Astrocyte of the spinal cord (primary cell): ENCODE measurements at regions not wholly inside any gene's neighbourhood (a gene's known extent, or its start where the extent isn't known, plus 50 kb on each side); places are given as distances from the start of the nearest gene placed in this dataset.

Source experiments
- DNase-seq: peaks from one replicate; pipeline ENCODE4 v3.0.0; 2011; ENCODE audit warnings: low read depth, low spot score
- H3K4me3 ChIP-seq: 2 replicates; pipeline ENCODE4 v1.5.1; 2011; ENCODE audit warnings: low read depth, mild to moderate bottlenecking, low read length, moderate library complexity
- in situ Hi-C: cut with HindIII; loops from 2 replicates; pipeline ENCODE4 v1.10.0; 2017; ENCODE audit warnings: low sequenced_read_pairs
- TF ChIP-seq, protein P1 (sequence below): IDR thresholded peaks from 2 replicates; pipeline ENCODE4 v1.5.1; 2012; ENCODE audit warnings: low read depth, mild to moderate bottlenecking, low read length, inconsistent platforms

DNA sequence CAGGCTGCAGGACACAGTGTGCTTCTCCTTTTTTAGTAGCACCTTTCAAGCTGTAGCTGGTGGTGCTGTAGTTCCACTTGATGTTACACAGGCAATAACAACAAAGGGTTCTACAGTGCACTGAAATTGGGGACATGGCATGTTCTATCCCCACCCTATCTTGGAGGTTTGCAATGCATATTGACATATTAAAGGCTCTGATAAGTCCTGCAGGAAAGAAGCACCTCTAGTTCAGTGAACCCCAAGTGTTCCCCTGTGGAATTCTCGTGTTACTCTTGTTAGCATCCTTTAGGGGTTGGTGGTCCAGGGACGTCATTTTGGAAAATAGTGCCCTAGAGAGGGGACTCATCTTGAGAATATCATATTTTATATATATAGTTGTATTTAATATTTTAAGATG is 337.6 kb downstream of the DHX35 start:
- in situ Hi-C loops, result no loop called here
- DNase-seq, result no peak
- H3K4me3 ChIP-seq, result no peak overlapping the region
- TF ChIP-seq, protein P1, sequence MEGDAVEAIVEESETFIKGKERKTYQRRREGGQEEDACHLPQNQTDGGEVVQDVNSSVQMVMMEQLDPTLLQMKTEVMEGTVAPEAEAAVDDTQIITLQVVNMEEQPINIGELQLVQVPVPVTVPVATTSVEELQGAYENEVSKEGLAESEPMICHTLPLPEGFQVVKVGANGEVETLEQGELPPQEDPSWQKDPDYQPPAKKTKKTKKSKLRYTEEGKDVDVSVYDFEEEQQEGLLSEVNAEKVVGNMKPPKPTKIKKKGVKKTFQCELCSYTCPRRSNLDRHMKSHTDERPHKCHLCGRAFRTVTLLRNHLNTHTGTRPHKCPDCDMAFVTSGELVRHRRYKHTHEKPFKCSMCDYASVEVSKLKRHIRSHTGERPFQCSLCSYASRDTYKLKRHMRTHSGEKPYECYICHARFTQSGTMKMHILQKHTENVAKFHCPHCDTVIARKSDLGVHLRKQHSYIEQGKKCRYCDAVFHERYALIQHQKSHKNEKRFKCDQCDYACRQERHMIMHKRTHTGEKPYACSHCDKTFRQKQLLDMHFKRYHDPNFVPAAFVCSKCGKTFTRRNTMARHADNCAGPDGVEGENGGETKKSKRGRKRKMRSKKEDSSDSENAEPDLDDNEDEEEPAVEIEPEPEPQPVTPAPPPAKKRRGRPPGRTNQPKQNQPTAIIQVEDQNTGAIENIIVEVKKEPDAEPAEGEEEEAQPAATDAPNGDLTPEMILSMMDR, result no peak

DNA sequence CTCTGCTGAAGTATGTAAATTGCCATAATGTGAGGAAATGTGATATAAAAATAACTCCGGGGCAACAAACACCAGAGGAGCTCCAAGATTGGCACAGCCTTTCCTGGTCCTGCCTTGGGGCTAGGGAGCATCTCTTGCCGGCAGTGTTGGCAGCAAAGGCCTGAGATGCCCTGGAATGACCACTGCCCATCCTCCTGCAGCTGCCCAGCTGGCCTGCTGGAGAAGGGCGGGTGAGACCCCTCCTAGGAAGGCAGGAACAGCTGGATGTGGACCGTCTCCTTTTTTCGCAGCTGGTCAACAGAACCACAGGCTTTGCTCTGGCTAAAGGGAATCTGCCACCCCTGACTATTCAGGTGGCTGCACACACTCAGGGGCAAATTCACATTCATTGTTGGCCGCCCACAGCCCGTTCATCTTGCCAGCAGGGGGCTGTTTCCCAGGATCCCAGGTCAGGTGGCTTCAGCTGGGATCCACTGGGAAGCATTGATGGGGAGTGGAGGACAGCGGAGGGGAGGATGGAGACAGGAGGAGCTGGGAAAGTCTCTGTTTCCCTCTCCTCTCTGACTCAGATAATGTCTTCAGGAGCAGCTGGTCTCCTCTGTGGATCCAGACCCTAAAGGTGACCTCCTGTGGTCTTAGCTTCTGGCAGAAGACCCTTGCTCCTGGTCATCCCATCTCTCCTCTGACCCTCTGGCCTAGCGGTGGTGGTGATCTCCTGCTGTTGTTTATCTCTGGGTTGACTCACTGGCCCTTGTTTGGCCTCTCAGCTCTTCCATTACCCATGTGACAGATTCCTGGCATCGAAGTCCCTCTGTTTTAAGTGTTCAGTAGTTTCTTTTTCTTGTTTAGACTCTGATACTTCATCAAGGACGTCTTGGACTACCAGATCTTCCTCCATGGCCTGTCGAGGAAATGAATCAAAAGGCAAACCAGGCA is 336.7 kb downstream of the DHX35 start:
- in situ Hi-C loops, result no loop called here
- H3K4me3 ChIP-seq, result no peak overlapping the region
- TF ChIP-seq, protein P1, result no peak
- DNase-seq, result no peak

DNA sequence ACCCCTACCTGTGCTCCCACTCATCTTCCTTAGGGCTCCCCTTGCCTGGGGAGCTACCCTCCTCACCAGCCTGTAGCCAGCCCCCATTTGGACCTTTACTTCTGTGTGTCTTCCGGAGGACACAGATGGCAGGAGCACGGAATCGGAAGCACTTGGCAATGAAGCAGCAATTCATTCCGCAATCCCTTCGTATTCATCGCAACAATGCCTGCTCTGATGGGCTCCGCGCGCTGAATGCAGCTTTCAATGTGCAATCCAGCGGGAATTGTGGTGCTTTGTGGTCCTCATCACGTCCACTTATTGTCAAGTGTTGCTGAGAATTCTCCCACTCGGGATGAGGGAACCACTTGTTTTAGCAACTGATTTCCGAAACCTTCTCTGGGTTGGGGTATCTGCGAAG is 336.0 kb downstream of the DHX35 start:
- in situ Hi-C loops, result no loop called here
- no peak overlapping the region for H3K4me3 ChIP-seq
- TF ChIP-seq, protein P1, result no peak
- DNase-seq, result no peak

DNA sequence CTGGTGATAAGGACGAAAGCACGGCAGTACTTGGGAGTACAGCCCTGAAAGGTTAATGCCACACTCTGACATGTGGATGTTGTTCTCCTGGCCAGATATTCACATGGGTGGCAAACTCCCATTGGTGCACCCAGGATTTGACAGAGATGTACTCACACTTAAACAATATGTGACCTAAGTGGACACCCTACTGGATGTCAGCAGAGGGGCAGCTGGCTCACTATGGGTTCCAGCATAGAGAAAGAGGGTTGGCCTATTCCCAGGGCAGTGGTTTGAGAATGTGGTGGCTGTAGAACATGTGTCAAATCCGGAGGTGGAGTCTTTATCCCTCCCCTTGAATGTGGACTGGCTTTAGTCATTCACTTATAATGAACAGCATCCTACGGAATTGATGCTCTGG is 333.2 kb downstream of the DHX35 start:
- in situ Hi-C loops, result no loop called here
- no peak overlapping the region for H3K4me3 ChIP-seq
- TF ChIP-seq, protein P1, result no peak
- DNase-seq, result no peak

DNA sequence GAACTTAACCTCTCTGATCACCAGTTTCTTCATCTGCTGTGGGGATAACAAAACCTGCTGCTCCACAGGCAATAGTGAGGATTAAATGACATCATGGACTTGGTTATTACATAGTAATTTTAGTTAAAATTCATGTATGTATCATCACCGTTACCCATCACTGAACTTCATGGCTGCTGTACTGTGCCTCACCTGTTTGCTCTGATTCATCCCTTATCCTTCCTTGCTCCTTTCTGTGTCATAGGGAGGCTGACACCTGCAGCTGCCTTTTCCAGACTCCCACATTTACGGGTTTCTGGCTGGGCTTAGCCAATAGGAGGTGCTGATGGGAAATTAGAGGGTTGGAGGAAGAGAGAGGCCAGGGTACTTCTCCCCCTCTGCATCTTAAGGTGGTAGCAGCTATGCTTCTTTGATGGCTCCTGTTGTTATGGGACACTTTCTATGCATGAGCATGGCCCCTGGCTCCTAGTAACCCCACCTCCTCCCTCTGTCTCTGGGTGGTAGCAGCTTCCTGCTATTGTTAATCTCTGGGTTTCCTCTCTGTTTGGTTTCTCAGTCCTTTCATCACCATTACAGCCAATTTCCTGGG is 332.1 kb downstream of the DHX35 start:
- no peak overlapping the region for H3K4me3 ChIP-seq
- TF ChIP-seq, protein P1, result no peak
- in situ Hi-C loops, result no loop called here
- DNase-seq, result no peak

DNA sequence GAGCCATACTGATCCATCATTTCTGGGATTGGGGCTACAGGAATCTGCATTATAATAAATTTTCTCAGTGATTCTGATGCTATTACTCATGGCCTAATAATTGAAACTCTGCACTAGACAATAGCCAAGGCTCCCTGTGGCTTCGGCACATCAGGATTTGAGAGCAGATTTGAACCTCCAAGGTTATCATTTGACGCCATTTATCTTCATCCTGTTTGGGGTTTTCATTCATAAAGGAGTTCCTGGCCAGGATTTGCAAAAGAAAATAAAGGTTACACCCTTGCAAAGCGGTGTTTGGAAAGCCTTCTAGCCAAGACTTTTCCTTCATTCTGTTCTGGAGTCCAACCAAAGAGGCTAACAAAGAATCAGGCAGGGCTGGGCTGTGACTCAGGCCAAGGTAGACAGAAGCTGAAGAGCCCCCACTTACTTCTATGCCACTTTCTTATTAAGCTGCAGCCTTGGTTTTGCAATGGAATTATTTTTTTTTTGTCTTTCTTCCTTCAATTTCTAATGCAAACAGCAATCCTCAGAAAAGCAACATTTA is 330.1 kb downstream of the DHX35 start:
- in situ Hi-C loops, result no loop called here
- no peak for DNase-seq
- TF ChIP-seq, protein P1, result no peak
- H3K4me3 ChIP-seq, result no peak overlapping the region
